NCI-H510A treated with DMSO at 0.1 percent for 48 hours (cell line): ENCODE measurements at regions not wholly inside any gene's neighbourhood (a gene's known extent, or its start where the extent isn't known, plus 50 kb on each side); places are given as distances from the start of the nearest gene placed in this dataset.
"Not testable (repeated sequence)": the region's sequence is repeated elsewhere in the genome, so short reads cannot be mapped to it uniquely, and the experiment has no call there.

Source experiments
- DNase-seq: peaks from one replicate; lab custom pipeline; 2025; lab: John Stamatoyannopoulos, UW

- not testable (repeated sequence) for DNase-seq
Observed at GRCh38 chr13:89215319-89215718, 1544.1 kb downstream of the SLITRK5 start.

- no peak for DNase-seq
Observed at GRCh38 chr13:89217813-89218212, 1546.6 kb downstream of the SLITRK5 start.

GRCh38 chr13:89221557-89222158 is 1550.5 kb downstream of the SLITRK5 start:
- DNase-seq, result no peak

- DNase-seq, result no peak
Observed at GRCh38 chr13:89227356-89227755, 1556.2 kb downstream of the SLITRK5 start.

GRCh38 chr13:89238496-89238895 is 1567.3 kb downstream of the SLITRK5 start:
- DNase-seq, result no peak

- no peak for DNase-seq
Observed at GRCh38 chr13:89239361-89240127, 1568.4 kb downstream of the SLITRK5 start.

GRCh38 chr13:89255844-89256406 is 1584.8 kb downstream of the SLITRK5 start:
- DNase-seq, result no peak

GRCh38 chr13:89267734-89268133 is 1596.6 kb downstream of the SLITRK5 start:
- DNase-seq, result no peak

GRCh38 chr13:89269737-89270136 is 1598.6 kb downstream of the SLITRK5 start:
- DNase-seq, result no peak

- no peak for DNase-seq
Observed at GRCh38 chr13:89270736-89271135, 1599.6 kb downstream of the SLITRK5 start.

- DNase-seq, result no peak
Observed at GRCh38 chr13:89279374-89279773, 1608.2 kb downstream of the SLITRK5 start.

- DNase-seq, result no peak
Observed at GRCh38 chr13:89281331-89281730, 1610.2 kb downstream of the SLITRK5 start.

- DNase-seq, result no peak
Observed at GRCh38 chr13:89282241-89282640, 1611.1 kb downstream of the SLITRK5 start.

- DNase-seq, result no peak
Observed at GRCh38 chr13:89287381-89287780, 1616.2 kb downstream of the SLITRK5 start.

GRCh38 chr13:89294115-89294867 is 1623.1 kb downstream of the SLITRK5 start:
- DNase-seq, result no peak

- no peak for DNase-seq
Observed at GRCh38 chr13:89307278-89307677, 1636.1 kb downstream of the SLITRK5 start.

GRCh38 chr13:89310943-89311672 is 1639.9 kb downstream of the SLITRK5 start:
- DNase-seq, result no peak

GRCh38 chr13:89315287-89315686 is 1644.1 kb downstream of the SLITRK5 start:
- no peak for DNase-seq

- DNase-seq, result no peak
Observed at GRCh38 chr13:89322466-89322865, 1651.3 kb downstream of the SLITRK5 start.

GRCh38 chr13:89324582-89324981 is 1653.4 kb downstream of the SLITRK5 start:
- DNase-seq, result no peak

- DNase-seq, result no peak
Observed at GRCh38 chr13:89343165-89343564, 1672.0 kb downstream of the SLITRK5 start.

- no peak for DNase-seq
Observed at GRCh38 chr13:89352384-89352783, 1681.2 kb downstream of the SLITRK5 start.
